H1 (cell line): ENCODE measurements at regions not wholly inside any gene's neighbourhood (a gene's known extent, or its start where the extent isn't known, plus 50 kb on each side); places are given as distances from the start of the nearest gene placed in this dataset.

ENCODE experiments used
- KDM1A ChIP-seq: fragments of 200-600, 300-600 bp; sonication (generic); IDR thresholded peaks from 2 replicates; pipeline ENCODE4 v1.7.1; 2016; ENCODE audit warnings: mild to moderate bottlenecking, low read length, borderline replicate concordance
- RAD21 ChIP-seq, 2 experiments: IDR thresholded peaks in 1 of 2; conservative IDR thresholded peaks in 1 of 2; 2 replicates each; pipeline ENCODE4 v1.6.1; 2011; ENCODE audit warnings: low read depth in 2 of 2, low read length in 2 of 2, improper control_type of control experiment in 1 of 2, inconsistent platforms in 1 of 2, mild to moderate bottlenecking in 1 of 2, moderate library complexity in 1 of 2
- TAF1 ChIP-seq: IDR thresholded peaks from 2 replicates; pipeline ENCODE4 v1.6.1; 2011; ENCODE audit warnings: mild to moderate bottlenecking, low read depth, low read length
- TAF7 ChIP-seq: optimal IDR thresholded peaks from 2 replicates; pipeline ENCODE3; 2011; ENCODE audit warnings: low read depth, mild to moderate bottlenecking, inconsistent platforms, low read length, moderate library complexity, borderline replicate concordance
- TBP ChIP-seq: IDR thresholded peaks from 2 replicates; pipeline ENCODE4 v1.6.1; 2011; ENCODE audit warnings: low read depth, low read length, improper control_type of control experiment

DNA sequence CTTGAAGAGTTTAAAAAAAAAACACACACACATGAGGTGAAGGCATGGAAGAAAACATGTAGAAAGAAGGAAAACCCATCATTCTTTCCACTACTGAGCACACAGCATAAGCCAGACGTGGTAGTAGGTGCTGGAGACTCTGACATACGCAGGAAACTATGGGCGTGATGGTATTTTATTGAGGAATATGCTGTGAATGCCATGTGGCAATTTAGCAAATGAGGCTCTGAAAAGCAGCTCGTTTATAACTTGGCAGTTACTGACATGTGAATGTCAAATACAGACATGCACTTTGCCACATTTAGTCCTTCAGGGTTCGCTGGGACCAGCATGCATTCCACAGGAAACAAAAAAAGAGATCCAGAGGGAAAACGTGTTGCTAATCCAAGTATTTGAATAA, 74.3 kb upstream of the IFNAR2 start (continued):
- TF ChIP-seq TBP (no peak), KDM1A (no peak), RAD21 (IDR thresholded peaks at IDR 0.05 in 1 of 2, conservative IDR thresholded peaks at IDR 0.05 in 1 of 2; ENCODE audit: low read depth in 2 of 2, low read length in 2 of 2) (no peak), TAF7 (no peak), TAF1 (no peak)
- TF ChIP-seq, all 59 proteins: peak for 0
